ENCODE measurements at regions not wholly inside any gene's neighbourhood (a gene's known extent, or its start where the extent isn't known, plus 50 kb on each side); places are given as distances from the start of the nearest gene placed in this dataset.

DNA sequence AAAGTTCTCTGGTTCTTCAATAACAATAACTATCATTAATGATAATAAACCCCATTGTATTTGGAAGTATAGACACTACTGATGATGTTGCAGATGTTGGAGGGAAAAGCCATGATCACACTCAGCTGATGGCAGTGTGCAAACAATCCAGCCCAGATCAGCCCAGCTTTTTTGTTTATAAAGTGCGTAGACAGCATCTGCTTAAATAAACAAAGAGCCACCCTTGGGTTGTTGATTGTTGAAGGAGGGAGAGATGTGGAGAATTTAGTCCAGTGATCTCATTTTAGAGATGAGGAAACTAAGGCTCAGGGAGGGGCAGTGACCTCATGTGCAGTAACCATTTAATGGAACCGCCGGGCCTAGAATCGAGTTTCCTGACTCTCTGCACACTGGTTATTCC is 56.0 kb upstream of the MEX3C start:
- TF ChIP-seq, protein P1, sequence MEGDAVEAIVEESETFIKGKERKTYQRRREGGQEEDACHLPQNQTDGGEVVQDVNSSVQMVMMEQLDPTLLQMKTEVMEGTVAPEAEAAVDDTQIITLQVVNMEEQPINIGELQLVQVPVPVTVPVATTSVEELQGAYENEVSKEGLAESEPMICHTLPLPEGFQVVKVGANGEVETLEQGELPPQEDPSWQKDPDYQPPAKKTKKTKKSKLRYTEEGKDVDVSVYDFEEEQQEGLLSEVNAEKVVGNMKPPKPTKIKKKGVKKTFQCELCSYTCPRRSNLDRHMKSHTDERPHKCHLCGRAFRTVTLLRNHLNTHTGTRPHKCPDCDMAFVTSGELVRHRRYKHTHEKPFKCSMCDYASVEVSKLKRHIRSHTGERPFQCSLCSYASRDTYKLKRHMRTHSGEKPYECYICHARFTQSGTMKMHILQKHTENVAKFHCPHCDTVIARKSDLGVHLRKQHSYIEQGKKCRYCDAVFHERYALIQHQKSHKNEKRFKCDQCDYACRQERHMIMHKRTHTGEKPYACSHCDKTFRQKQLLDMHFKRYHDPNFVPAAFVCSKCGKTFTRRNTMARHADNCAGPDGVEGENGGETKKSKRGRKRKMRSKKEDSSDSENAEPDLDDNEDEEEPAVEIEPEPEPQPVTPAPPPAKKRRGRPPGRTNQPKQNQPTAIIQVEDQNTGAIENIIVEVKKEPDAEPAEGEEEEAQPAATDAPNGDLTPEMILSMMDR (IDR thresholded peaks at IDR 0.05 in 2 of 3, conservative IDR thresholded peaks at IDR 0.05 in 1 of 3; ENCODE audit: insufficient read depth in 2 of 3, low read depth in 1 of 3, low read length in 3 of 3), result no peak
- TF ChIP-seq IFI16 (CRISPR knock-in tag; IDR thresholded peaks at IDR 0.05), result no peak
- TF ChIP-seq, protein P2, sequence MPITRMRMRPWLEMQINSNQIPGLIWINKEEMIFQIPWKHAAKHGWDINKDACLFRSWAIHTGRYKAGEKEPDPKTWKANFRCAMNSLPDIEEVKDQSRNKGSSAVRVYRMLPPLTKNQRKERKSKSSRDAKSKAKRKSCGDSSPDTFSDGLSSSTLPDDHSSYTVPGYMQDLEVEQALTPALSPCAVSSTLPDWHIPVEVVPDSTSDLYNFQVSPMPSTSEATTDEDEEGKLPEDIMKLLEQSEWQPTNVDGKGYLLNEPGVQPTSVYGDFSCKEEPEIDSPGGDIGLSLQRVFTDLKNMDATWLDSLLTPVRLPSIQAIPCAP (CRISPR knock-in tag; IDR thresholded peaks at IDR 0.05; ENCODE audit: borderline replicate concordance), result no peak
- TF ChIP-seq MEF2D (tag; conservative IDR thresholded peaks at IDR 0.05; ENCODE audit: low read depth), result no peak
- TF ChIP-seq HSF4 (CRISPR knock-in tag; IDR thresholded peaks at IDR 0.05; ENCODE audit: borderline replicate concordance), result no peak

All from K562 (cell line).